ENCODE measurements at regions not wholly inside any gene's neighbourhood (a gene's known extent, or its start where the extent isn't known, plus 50 kb on each side); places are given as distances from the start of the nearest gene placed in this dataset.
"Not testable (repeated sequence)": the region's sequence is repeated elsewhere in the genome, so short reads cannot be mapped to it uniquely, and the experiment has no call there.

GRCh38 chr3:27629366-27629765, 92.8 kb downstream of the EOMES start:
- no peak for DNase-seq (ENCODE audit: low read depth)

DNA sequence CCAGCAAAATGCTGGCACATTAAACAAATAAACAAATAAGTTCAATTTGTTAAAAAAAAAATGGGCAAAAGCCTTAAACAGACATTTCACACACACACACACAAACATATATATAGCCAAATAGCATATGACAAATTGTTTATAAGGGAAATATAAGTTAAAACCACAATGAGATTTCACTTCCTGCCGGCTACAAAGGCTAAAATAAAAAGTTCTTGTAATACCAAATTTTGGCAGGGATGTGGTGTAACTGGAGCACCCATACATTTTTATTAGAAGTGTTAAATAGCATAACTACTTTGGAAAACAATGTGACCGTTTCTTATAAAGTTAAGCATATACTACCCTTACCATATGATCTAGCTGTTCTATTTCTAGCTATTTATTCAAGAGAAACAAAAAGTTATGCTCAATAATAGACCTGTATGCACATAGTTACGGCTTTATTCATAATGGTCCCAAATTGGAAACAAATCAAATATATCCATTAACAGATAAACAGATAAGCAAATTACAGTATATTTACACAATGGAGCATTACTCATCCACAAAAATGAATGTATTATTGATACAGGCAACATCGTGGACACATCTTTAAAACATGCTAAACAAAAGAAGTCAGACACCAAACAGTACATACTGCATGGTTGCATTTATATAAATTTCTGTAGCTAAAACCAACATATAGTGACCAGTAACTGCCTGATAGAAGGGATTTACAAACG, 93.9 kb downstream of the EOMES start:
- DNase-seq (ENCODE audit: low read depth): no peak

GRCh38 chr3:27626596-27627118, 95.5 kb downstream of the EOMES start:
- no peak for DNase-seq (ENCODE audit: low read depth)

DNA sequence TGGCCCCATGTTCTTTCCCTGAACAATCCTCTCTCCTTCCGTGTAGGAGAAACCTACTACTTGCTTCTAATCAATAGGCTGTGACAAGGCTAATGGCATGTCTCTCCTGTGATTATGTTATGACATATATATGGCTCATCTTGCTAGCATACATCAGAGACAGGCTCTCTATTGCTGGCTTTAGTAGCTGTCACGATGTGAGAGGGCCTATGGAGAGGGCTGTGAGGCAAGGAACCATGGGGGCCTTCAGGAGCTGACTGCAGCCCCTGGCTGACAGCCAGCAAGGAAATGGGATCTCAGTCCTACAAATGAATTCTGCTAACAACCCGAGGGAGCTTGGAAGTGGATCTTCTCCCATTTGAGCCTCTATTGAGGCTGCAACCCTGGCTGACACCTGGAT, 96.3 kb downstream of the EOMES start:
- no peak for DNase-seq (ENCODE audit: low read depth)

DNA sequence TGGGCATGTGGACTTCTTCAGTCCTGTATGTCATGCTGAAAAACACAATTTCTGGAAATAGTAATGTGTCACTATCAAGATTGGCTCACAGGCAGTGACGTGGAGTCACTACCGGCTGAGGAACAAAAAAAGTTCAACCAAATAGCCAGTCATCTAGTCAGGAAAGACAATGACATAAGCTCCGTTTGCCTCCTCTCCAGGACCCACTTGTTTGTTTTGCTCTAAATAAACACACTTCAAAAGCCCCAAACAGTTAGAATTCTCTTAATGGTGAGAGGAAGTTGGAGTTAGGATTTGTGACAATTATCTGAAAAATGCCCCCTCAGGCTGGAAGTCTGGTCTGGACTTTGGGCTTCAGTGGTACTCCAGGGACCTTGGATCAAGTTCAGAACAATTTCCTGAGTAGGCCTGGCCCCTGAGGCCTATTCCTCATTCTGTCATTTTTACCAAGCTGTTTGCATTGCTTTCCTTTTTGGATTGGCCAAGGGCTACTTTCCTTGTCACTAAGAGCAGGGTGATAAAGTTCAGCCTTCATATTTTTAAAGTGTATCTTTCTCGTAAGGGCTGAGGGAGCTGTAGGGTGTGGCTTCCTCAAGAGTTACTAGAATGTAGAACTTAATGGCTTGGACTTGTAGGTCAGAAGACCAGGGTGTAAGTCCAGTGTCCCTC, 98.9 kb downstream of the EOMES start:
- DNase-seq (ENCODE audit: low read depth): no peak

GRCh38 chr3:27617552-27617951, 104.6 kb downstream of the EOMES start:
- no peak for DNase-seq (ENCODE audit: low read depth)

- DNase-seq (ENCODE audit: low read depth): no peak
Measured at GRCh38 chr3:27616031-27616430, 106.1 kb downstream of the EOMES start.

DNA sequence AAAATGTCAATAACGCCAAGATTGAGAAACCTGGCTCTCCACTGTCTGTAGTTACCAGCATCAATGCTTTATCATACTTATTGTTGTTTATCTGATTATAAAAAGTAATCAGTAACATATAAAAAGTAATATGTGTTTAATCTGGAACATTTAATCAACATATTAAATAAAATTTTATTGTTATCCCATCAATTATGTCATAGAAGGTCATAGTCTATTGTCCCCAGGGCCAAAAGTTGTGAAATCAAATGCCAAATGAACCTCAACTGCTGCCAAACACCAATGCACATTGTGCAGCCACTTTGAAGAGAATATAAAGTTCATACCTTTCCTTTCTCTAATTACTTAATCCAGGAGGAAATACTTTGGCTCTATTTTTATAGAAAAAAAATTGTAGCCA, 106.6 kb downstream of the EOMES start:
- no peak for DNase-seq (ENCODE audit: low read depth)

GRCh38 chr3:27614592-27614991, 107.5 kb downstream of the EOMES start:
- DNase-seq (ENCODE audit: low read depth): no peak

DNA sequence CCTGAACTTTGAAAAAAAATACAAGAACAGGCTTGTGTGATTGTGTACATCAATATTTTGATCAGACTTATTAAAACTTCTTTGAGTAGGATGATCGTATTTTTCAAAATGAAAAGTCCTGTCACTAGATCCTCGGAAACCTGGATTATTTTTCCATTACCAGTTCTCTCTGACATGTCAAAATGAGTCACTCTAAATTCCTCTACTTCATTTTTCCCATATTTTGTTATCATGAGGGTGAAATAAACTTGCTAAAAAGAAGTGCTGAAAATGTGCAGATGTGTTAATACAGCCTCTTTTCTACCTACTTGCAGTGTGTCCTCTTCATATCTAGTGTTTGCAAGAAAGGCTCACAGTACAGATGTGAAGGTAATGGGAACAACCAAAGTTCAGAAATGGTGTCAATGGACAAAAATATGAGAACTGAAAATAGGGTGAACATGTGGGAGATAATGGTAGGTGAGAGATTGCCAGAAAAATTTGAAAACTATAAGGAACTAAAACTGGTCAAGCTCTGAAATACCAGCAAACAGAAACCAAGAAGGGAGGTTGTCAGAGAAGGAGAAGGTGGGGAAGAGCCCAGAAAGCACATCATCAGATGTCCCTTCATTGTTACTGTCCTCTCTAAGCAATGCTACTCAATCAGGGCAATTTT, 108.2 kb downstream of the EOMES start:
- no peak for DNase-seq (ENCODE audit: low read depth)

DNA sequence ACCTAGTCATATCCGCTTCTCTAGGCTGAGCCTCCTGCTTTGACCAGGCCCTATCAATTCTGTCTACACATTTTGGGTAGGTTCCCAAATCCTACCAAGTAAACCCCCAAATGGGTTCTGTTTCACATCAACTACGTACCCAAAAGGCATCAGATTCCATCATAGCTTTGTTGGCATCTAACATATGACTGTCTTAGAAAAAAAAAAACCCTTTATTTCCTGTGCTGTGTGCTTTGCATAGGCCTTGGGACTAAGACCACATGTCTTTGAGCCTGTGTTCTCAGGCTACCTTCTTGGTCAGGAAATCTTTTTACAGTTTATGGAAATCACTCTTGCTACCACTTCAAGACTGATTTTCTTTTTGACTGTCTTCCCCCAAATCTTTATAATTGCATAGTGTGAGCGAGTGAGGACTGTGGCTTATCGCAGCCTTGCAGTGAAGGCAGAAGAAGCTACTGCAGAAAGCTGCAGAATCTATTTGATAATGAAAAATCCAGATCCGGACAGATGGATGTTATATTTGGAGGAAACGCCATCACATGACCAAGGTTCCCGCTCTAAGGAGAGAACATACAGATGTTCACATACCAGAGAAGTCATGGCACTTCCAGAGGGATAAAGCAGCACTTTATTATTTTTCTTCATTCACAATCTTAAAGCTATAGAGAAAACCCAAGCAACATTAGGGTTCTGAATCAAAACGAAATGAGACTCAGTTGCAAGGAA, 111.2 kb downstream of the EOMES start:
- DNase-seq (ENCODE audit: low read depth): no peak

DNA sequence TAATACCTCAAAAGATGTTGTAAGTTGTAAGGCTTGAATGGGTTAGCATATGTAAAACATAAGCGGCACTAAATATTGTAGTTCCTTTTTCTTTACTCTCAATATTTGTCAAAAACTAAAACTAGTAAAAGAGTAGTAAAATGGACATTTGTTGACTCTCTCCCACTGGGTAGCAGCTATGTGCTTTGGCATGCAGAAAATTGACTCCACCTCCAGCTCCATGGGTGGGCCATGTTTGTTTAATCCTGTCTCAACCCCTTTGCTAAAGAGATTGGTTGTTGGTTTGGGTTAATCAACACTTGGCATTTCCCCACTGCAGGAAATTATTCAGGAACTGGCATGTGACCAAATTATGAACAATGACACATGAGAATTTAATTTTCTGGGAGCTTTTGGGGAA, 114.8 kb downstream of the EOMES start:
- DNase-seq (ENCODE audit: low read depth): peak; percentile 70

DNA sequence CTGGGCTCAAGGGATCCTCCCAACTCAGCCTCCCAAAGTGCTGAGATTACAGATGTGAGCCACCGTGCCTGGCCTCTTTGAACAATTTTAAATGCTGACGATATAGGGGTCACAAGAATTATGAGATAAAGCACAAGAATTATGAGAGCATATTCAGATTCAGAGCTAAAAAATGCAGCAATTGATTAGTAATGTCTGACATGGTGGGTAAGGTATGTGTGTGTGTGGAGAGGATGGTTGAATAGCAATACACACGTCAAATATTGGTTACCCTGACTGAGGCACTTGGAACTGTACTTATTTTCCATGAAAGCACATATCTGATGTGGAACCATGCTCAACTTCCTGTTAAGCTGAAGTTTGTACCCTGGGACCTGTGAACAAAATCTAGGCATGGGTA, 115.6 kb downstream of the EOMES start:
- DNase-seq (ENCODE audit: low read depth): no peak

GRCh38 chr3:27601311-27601710, 117.1 kb upstream of the SLC4A7 start:
- DNase-seq (ENCODE audit: low read depth): not testable (repeated sequence)

DNA sequence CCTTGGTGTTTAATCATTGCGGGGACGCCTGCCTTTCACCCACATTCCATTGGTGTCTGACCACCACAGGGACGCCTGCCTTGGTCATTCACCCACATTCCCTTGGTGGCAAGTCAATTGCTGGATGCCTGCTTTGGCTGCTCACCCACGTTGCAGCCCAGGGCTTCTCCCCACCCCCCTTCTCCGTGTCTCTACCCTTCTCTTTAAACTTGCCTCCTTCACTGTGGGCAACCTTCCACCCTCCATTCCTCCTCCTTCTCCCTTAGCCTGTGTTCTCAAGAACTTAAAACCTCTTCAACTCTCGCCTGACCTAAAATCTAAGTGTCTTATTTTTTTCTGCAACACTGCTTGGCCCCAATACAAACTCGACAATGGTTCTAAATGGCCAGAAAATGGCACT, 115.6 kb upstream of the SLC4A7 start:
- not testable (repeated sequence) for DNase-seq (ENCODE audit: low read depth)

DNA sequence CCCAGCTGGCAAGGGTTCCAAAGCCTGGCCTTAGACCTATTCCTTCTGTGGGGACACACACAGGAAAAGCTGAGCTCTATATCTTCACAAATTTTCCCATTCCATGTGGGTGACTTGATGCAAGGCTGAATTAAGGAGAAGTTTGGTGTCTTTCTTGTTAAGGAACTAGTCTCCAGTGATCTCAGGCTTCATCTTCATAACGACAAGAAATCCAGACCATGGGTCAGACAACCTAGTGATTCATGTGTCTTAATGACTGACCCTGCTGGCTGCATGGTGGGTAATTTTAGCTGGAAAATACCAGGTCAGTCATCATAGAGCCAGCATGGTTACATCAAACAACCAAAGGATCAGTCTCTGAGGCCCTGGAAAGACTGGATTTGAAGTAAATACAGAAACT, 112.7 kb upstream of the SLC4A7 start:
- DNase-seq (ENCODE audit: low read depth): no peak

GRCh38 chr3:27596334-27596841, 112.2 kb upstream of the SLC4A7 start:
- DNase-seq (ENCODE audit: low read depth): no peak

GRCh38 chr3:27594096-27594690, 110.0 kb upstream of the SLC4A7 start:
- no peak for DNase-seq (ENCODE audit: low read depth)

DNA sequence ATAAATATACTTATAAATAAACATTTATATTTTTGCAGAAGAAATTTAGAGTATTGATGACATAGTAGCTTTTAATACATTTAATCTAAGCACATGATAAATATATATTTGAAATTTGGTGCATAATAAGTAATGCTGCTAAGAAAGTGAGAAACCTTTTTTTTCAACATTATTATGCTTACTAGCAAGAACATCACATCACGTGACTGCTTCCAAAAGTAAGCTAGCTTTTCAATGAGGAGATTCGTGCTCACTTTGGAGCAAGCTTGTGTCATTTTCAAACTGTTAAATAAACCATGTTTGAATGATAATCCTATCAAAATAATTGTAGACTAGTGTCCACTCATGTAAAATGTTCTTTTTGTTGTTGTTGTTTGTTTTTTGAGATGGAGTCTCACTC, 109.0 kb upstream of the SLC4A7 start:
- no peak for DNase-seq (ENCODE audit: low read depth)

- DNase-seq (ENCODE audit: low read depth): no peak
Measured at GRCh38 chr3:27591312-27592210, 107.4 kb upstream of the SLC4A7 start.
